IMR-90 (cell line): ENCODE measurements at regions not wholly inside any gene's neighbourhood (a gene's known extent, or its start where the extent isn't known, plus 50 kb on each side); places are given as distances from the start of the nearest gene placed in this dataset.

Experiments used
- ATAC-seq: fragments of 200-7000 bp; cut with Tn5 transposase; 2 replicates; pipeline ENCODE4 v1.9.1; 2020; ENCODE audit warnings: low read depth, mild to moderate bottlenecking, moderate library complexity
- BruUV-seq: library from RNA; stranded (reverse); fragments of 400-500 nt; replicated peaks from 2 replicates; lab custom pipeline; 2021; lab: Mats Ljungman, UMichigan
- CTCF ChIA-PET: fragments of 300-600 bp; formaldehyde crosslinking; extraction: SDS; loops from one replicate; lab custom pipeline; 2021; ENCODE audit warnings: antibody characterized with exemption; lab: Yijun Ruan, JAX
- POLR2A ChIA-PET: fragments of 300-600 bp; sonication (Branson Sonifier 250); formaldehyde crosslinking; loops from one replicate; lab custom pipeline; 2022; ENCODE audit warnings: antibody characterized with exemption; ENCODE audit not compliant: unreplicated experiment; lab: Charles Lee
- DNase-seq: peaks from one replicate; pipeline ENCODE4 v3.0.0; 2013
- H2AFZ ChIP-seq: replicated peaks from 2 replicates; pipeline ENCODE3; 2013; ENCODE audit warnings: low read length, mild to moderate bottlenecking; ENCODE audit not compliant: poor library complexity
- H2AK5ac ChIP-seq: 2 replicates; pipeline ENCODE4 v1.6.1; 2013; ENCODE audit warnings: low read depth, low read length, inconsistent platforms
- H2AK9ac ChIP-seq: replicated peaks from 2 replicates; pipeline ENCODE3; 2013; ENCODE audit warnings: mild to moderate bottlenecking, low read depth, low read length, moderate library complexity; ENCODE audit not compliant: poor library complexity
- H2BK120ac ChIP-seq: 2 replicates; pipeline ENCODE4 v1.6.1; 2013; ENCODE audit warnings: low read depth, low read length, inconsistent platforms
- H2BK15ac ChIP-seq: 3 replicates; pipeline ENCODE4 v1.6.1; 2013; ENCODE audit warnings: low read depth, low read length, inconsistent platforms
- H2BK20ac ChIP-seq: 2 replicates; pipeline ENCODE4 v1.6.1; 2013; ENCODE audit warnings: low read depth, mild to moderate bottlenecking, inconsistent platforms, low read length, moderate library complexity
- H2BK5ac ChIP-seq: 2 replicates; pipeline ENCODE4 v1.6.1; 2013; ENCODE audit warnings: mild to moderate bottlenecking, low read depth, low read length, inconsistent platforms; ENCODE audit not compliant: poor library complexity, severe bottlenecking
- H3K14ac ChIP-seq: replicated peaks from 2 replicates; pipeline ENCODE4 v1.6.1; 2013; ENCODE audit warnings: low read depth, low read length, inconsistent platforms
- H3K18ac ChIP-seq: 2 replicates; pipeline ENCODE4 v1.6.1; 2013; ENCODE audit warnings: low read depth, low read length, control low read depth
- H3K23ac ChIP-seq: 2 replicates; pipeline ENCODE4 v1.6.1; 2013; ENCODE audit warnings: low read depth, low read length, inconsistent platforms
- H3K27ac ChIP-seq: 2 replicates; pipeline ENCODE4 v1.5.1; 2013; ENCODE audit warnings: mild to moderate bottlenecking, control low read depth, low read length; ENCODE audit not compliant: insufficient read depth
- H3K27me3 ChIP-seq: 2 replicates; pipeline ENCODE4 v1.6.1; 2013; ENCODE audit warnings: low read length; ENCODE audit not compliant: control insufficient read depth, insufficient read depth
- H3K36me3 ChIP-seq: 2 replicates; pipeline ENCODE4 v1.6.1; 2013; ENCODE audit warnings: low read length, mixed read lengths; ENCODE audit not compliant: control insufficient read depth, insufficient read depth
- H3K4ac ChIP-seq: 2 replicates; pipeline ENCODE4 v1.6.1; 2013; ENCODE audit warnings: low read depth, low read length, inconsistent platforms
- H3K4me1 ChIP-seq: 2 replicates; pipeline ENCODE4 v1.6.1; 2013; ENCODE audit warnings: low read length, mixed read lengths; ENCODE audit not compliant: control insufficient read depth, insufficient read depth
- H3K4me2 ChIP-seq: 2 replicates; pipeline ENCODE4 v1.6.1; 2013; ENCODE audit warnings: low read depth, mild to moderate bottlenecking, control low read depth, low read length, moderate library complexity
- H3K4me3 ChIP-seq: 2 replicates; pipeline ENCODE4 v1.5.1; 2013; ENCODE audit warnings: low read depth, mild to moderate bottlenecking, control low read depth, low read length, moderate library complexity; ENCODE audit not compliant: insufficient read depth
- H3K56ac ChIP-seq: 2 replicates; pipeline ENCODE4 v1.6.1; 2013; ENCODE audit warnings: low read length, inconsistent platforms; ENCODE audit not compliant: insufficient read depth; ENCODE audit errors: extremely low read depth
- H3K79me1 ChIP-seq, 2 experiments: 2 replicates each; pipeline ENCODE4 v1.6.1; 2013; ENCODE audit warnings: low read length in 2 of 2, inconsistent platforms in 1 of 2, low read depth in 1 of 2
- H3K9ac ChIP-seq: 2 replicates; pipeline ENCODE4 v1.6.1; 2013; ENCODE audit warnings: low read depth, low read length, control low read depth
- H3K9me1 ChIP-seq: 2 replicates; pipeline ENCODE4 v1.6.1; 2013; ENCODE audit warnings: low read length, inconsistent platforms; ENCODE audit not compliant: insufficient read depth
- H3K9me3 ChIP-seq: 2 replicates; pipeline ENCODE4 v1.6.1; 2013; ENCODE audit warnings: low read length; ENCODE audit not compliant: control insufficient read depth, insufficient read depth
- H4K20me1 ChIP-seq: 2 replicates; pipeline ENCODE4 v1.6.1; 2013; ENCODE audit warnings: low read length, inconsistent platforms; ENCODE audit not compliant: insufficient read depth
- H4K5ac ChIP-seq: 2 replicates; pipeline ENCODE4 v1.6.1; 2013; ENCODE audit warnings: mild to moderate bottlenecking, low read depth, low read length, control low read depth
- H4K8ac ChIP-seq, 2 experiments: 2 replicates each; pipeline ENCODE4 v1.6.1; 2013; ENCODE audit warnings: low read depth in 2 of 2, low read length in 2 of 2, control low read depth in 1 of 2, inconsistent platforms in 1 of 2
- H4K91ac ChIP-seq: 2 replicates; pipeline ENCODE4 v1.6.1; 2013; ENCODE audit warnings: low read depth, low read length, inconsistent platforms; ENCODE audit not compliant: insufficient read depth
- BHLHE40 ChIP-seq: fragments of 150-350 bp; IDR thresholded peaks from 2 replicates; pipeline ENCODE4 v1.6.1; 2016; ENCODE audit warnings: mild to moderate bottlenecking, low read depth, low read length
- CEBPB ChIP-seq: IDR thresholded peaks from 2 replicates; pipeline ENCODE4 v1.6.1; 2012; ENCODE audit warnings: low read depth, low read length, improper control_type of control experiment
- CHD1 ChIP-seq: IDR thresholded peaks from 2 replicates; pipeline ENCODE4 v1.6.1; 2012; ENCODE audit warnings: low read depth, low read length, improper control_type of control experiment
- CTCF ChIP-seq: conservative IDR thresholded peaks from 2 replicates; pipeline ENCODE4 v1.5.1; 2012; ENCODE audit warnings: mild to moderate bottlenecking, low read depth, low read length, improper control_type of control experiment
- ELK1 ChIP-seq: fragments of 150-350 bp; IDR thresholded peaks from 2 replicates; pipeline ENCODE4 v1.6.1; 2016; ENCODE audit warnings: low read depth, mild to moderate bottlenecking, low read length, moderate library complexity, borderline replicate concordance
- FOS ChIP-seq: fragments of 150-350 bp; IDR thresholded peaks from 2 replicates; pipeline ENCODE4 v1.6.1; 2016; ENCODE audit warnings: low read depth, low read length
- MAFK ChIP-seq: IDR thresholded peaks from 2 replicates; pipeline ENCODE4 v1.6.1; 2012; ENCODE audit warnings: low read depth, low read length, improper control_type of control experiment
- MAZ ChIP-seq: IDR thresholded peaks from 2 replicates; pipeline ENCODE4 v1.6.1; 2012; ENCODE audit warnings: low read depth, mild to moderate bottlenecking, low read length, improper control_type of control experiment, moderate library complexity, borderline replicate concordance
- MXI1 ChIP-seq: IDR thresholded peaks from 2 replicates; pipeline ENCODE4 v1.6.1; 2012; ENCODE audit warnings: low read depth, mild to moderate bottlenecking, low read length, moderate library complexity, borderline replicate concordance
- NFE2L2 ChIP-seq: fragments of 150-350 bp; IDR thresholded peaks from 2 replicates; pipeline ENCODE4 v1.6.1; 2016; ENCODE audit warnings: low read depth, mild to moderate bottlenecking, low read length
- POLR2A ChIP-seq: IDR thresholded peaks from 2 replicates; pipeline ENCODE4 v1.6.1; 2012; ENCODE audit warnings: mild to moderate bottlenecking, low read depth, low read length
- RAD21 ChIP-seq: IDR thresholded peaks from 2 replicates; pipeline ENCODE4 v1.6.1; 2012; ENCODE audit warnings: low read length, improper control_type of control experiment
- RCOR1 ChIP-seq: IDR thresholded peaks from 2 replicates; pipeline ENCODE4 v1.6.1; 2012; ENCODE audit warnings: mild to moderate bottlenecking, low read length, improper control_type of control experiment; ENCODE audit not compliant: insufficient replicate concordance
- RFX5 ChIP-seq: IDR thresholded peaks from 2 replicates; pipeline ENCODE4 v1.8.0; 2012; ENCODE audit warnings: low read depth, mild to moderate bottlenecking, low read length, moderate library complexity
- SMC3 ChIP-seq: fragments of 150-350 bp; IDR thresholded peaks from 2 replicates; pipeline ENCODE4 v1.6.1; 2016; ENCODE audit warnings: low read depth, mild to moderate bottlenecking, antibody characterized with exemption, low read length, moderate library complexity
- WGBS, 2 experiments: methylation state at CpG; one replicate each; pipeline versions ENCODE4 v1.1.5 to v1.1.7; 2013; ENCODE audit warnings: missing lambda C conversion rate in 2 of 2; ENCODE audit not compliant: insufficient read length in 1 of 2; ENCODE audit errors: extremely low coverage in 2 of 2; 5-methylcytosine and 5-hydroxymethylcytosine counted together
- dilution Hi-C: fragments of 300-500 bp; cut with HindIII; formaldehyde crosslinking; loops from one replicate; pipeline ENCODE4 v1.14.3; 2018; ENCODE audit warnings: low sequenced_read_pairs; ENCODE audit not compliant: unreplicated experiment
- in situ Hi-C: fragments of 300-500 bp; cut with MboI; formaldehyde crosslinking; loops from 3 replicates; pipeline ENCODE4 v1.14.3; 2019; ENCODE audit warnings: low sequenced_read_pairs, inconsistent platforms, mixed read lengths
- intact Hi-C: fragments of 100-400 bp; cut with micrococcal nuclease; formaldehyde crosslinking; loops from 2 replicates; pipeline ENCODE4 v1.10.0; 2022
- TF ChIP-seq, protein P1 (sequence below): fragments of 150-350 bp; IDR thresholded peaks from 2 replicates; pipeline ENCODE4 v1.6.1; 2017; ENCODE audit warnings: mild to moderate bottlenecking, antibody characterized with exemption, low read length, low read depth

GRCh38 chr3:95613993-95614392 lies 1200.4 kb upstream of the EPHA6 start:
- Histone ChIP-seq H2BK5ac (no peak overlapping the region), H3K9me1 (no peaks in the 10 kb centered on the region), H4K5ac (no peak overlapping the region), H3K18ac (no peak overlapping the region), H2BK15ac (no peak overlapping the region), H2AK9ac (no peak overlapping the region), H3K23ac (no peak overlapping the region), H2BK20ac (no peak overlapping the region), H3K27ac (no peak overlapping the region), H3K9me3 (peaks cover 6% of the 10 kb centered on the region), H3K27me3 (no peaks in the 10 kb centered on the region), H3K79me1 (no peaks in the 10 kb centered on the region), H3K56ac (no peak overlapping the region), H4K8ac (no peak overlapping the region), H2AK5ac (no peak overlapping the region), H3K4me1 (no peaks in the 10 kb centered on the region), H2BK120ac (no peak overlapping the region), H3K36me3 (no peaks in the 10 kb centered on the region), H3K14ac (no peak overlapping the region), H4K20me1 (no peaks in the 10 kb centered on the region), H4K91ac (no peak overlapping the region), H3K4ac (no peak overlapping the region), H3K4me3 (no peak overlapping the region), H2AFZ (no peak overlapping the region), H3K4me2 (no peak overlapping the region), H3K9ac (no peak overlapping the region)
- no peak for DNase-seq
- no CpG with 5 or more reads among the region's 1 CpG for WGBS, 2 experiments
- TF ChIP-seq CEBPB, result no peak
- TF ChIP-seq BHLHE40, result no peak
- no peak for TF ChIP-seq FOS
- TF ChIP-seq, protein P1, sequence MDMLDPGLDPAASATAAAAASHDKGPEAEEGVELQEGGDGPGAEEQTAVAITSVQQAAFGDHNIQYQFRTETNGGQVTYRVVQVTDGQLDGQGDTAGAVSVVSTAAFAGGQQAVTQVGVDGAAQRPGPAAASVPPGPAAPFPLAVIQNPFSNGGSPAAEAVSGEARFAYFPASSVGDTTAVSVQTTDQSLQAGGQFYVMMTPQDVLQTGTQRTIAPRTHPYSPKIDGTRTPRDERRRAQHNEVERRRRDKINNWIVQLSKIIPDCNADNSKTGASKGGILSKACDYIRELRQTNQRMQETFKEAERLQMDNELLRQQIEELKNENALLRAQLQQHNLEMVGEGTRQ, result no peak
- TF ChIP-seq NFE2L2, result no peak
- TF ChIP-seq RFX5, result no peak
- no peak for TF ChIP-seq MXI1
- TF ChIP-seq ELK1, result no peak
- TF ChIP-seq CHD1, result no peak
- no peak for TF ChIP-seq MAFK
- no peak for TF ChIP-seq RAD21
- TF ChIP-seq SMC3, result no peak
- TF ChIP-seq RCOR1, result no peak
- no peak for TF ChIP-seq MAZ
- TF ChIP-seq CTCF, result no peak
- no peak for TF ChIP-seq POLR2A
- ChIA-PET CTCF (no interaction called here), POLR2A (no interaction called here)
- ATAC-seq, result no peak
- intact Hi-C loops (no loop called here), dilution Hi-C loops (no loop called here), in situ Hi-C loops (no loop called here)
- BruUV-seq, result no TSS peak
